ENCODE measurements at regions not wholly inside any gene's neighbourhood (a gene's known extent, or its start where the extent isn't known, plus 50 kb on each side); places are given as distances from the start of the nearest gene placed in this dataset.
A peak's percentile ranks its signal among the peaks of the same experiment; 100 is the strongest.

DNA sequence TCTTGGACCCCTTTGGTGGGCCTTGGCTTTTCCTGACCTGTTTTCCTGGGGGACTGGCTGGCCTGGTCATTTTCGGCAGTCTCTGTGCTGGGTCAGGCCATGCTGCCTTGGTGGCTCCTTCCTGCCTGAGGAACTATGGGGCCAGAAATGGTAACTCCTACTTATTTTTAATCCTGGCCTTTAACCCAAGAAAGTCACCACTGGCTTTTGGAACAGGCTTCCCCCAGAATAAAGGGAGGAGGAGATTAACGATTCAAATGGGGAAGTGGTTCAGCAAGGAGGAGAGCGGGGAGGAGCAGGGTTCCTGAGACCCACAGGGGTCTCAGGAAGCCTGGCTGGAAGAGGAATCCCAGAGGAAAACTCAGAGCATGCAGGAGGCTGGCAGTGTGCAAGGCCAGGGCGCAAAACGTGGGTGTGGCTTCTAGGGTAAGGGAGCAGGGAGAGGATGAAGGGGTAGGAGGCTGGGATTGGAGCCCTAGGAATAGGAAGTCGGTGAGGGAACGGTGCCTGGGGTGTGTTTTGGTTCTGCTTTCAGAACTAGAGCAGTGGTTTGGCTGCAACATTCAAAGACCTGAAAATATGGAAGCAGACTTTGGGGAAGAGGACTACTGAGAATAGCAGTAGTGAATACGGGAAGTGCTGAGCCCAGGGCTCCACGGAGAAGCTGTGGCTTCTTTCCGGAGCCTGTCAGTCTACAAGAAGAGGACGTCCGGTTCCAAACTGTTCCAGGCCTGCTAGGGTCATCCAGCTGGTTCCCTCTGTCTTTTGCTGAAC, 271.1 kb upstream of the KLF4 start:
- H3K9ac ChIP-seq (ENCODE audit: low read depth, low read length): no peak overlapping the region
- no peaks in the 10 kb centered on the region for H3K4me1 ChIP-seq (ENCODE audit: control insufficient read depth, insufficient read depth, low read length)
- H3K4me3 ChIP-seq (ENCODE audit: low read depth, low read length): no peak overlapping the region
- H3K27ac ChIP-seq (ENCODE audit: low read depth, low read length): no peak overlapping the region
- H3K36me3 ChIP-seq (ENCODE audit: control insufficient read depth, insufficient read depth, low read length): no peaks in the 10 kb centered on the region
- no peaks in the 10 kb centered on the region for H3K27me3 ChIP-seq (ENCODE audit: control insufficient read depth, insufficient read depth, low read length)
- no peaks in the 10 kb centered on the region for H3K9me3 ChIP-seq (ENCODE audit: control insufficient read depth, insufficient read depth, low read length)

DNA sequence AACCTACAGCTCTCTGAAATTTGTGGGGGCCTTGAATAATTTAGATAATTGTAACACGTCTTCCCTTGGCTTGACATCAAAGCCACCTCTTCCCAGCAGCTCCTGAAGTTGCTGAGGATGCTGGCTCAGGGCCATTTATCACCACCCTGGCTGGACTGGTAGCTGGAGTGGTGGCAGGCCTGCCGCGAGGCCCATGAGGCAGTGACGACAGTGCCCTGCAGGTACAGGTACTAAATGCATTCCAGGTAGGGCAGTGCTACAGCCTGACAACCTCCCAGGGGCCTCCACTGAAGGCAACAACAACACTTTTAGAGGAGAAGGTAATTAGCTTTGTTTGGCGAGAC, 270.2 kb upstream of the KLF4 start:
- no peaks in the 10 kb centered on the region for H3K9me3 ChIP-seq (ENCODE audit: control insufficient read depth, insufficient read depth, low read length)
- H3K36me3 ChIP-seq (ENCODE audit: control insufficient read depth, insufficient read depth, low read length): no peaks in the 10 kb centered on the region
- no peaks in the 10 kb centered on the region for H3K27me3 ChIP-seq (ENCODE audit: control insufficient read depth, insufficient read depth, low read length)
- H3K27ac ChIP-seq (ENCODE audit: low read depth, low read length): no peak overlapping the region
- no peak overlapping the region for H3K9ac ChIP-seq (ENCODE audit: low read depth, low read length)
- no peak overlapping the region for H3K4me3 ChIP-seq (ENCODE audit: low read depth, low read length)
- no peaks in the 10 kb centered on the region for H3K4me1 ChIP-seq (ENCODE audit: control insufficient read depth, insufficient read depth, low read length)

DNA sequence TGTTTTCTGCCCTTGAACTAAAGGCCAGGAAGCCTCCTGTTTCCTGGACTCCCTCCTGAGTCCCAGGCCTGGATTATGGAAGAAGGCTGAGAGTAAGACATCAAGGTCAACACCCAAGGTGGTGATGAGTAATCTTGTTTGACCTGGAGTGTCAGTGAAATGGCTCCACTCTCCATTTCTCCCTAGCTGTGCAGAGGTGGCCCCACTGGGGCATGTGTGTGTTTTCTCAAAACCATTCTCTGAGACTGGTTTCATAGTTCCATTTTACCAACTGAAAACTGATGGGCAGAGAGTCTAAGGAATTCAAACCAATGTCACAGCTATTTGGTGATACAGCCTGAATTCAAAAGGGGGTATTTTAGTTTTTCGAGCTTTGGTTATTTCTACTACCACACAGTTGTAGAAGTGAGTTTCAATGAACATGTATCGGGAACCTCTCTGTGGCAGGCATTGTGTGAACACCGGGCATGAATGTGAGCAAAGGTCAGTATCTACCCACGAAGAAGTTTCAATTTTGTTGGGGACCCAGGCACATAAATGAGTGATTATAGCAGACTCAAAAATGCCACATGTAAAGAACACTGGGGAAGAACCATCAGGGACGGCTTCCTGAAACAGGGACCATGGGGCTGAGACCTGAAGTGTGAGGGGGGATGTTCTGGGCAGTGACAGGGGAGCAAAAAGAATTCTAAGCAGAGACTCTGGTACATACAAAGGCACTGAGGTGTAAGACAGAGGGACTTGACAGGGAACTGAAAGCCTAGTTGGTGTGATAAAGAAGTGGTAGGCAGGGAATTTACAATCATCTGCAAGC, 269.6 kb upstream of the KLF4 start:
- H3K9ac ChIP-seq (ENCODE audit: low read depth, low read length): no peak overlapping the region
- H3K9me3 ChIP-seq (ENCODE audit: control insufficient read depth, insufficient read depth, low read length): no peaks in the 10 kb centered on the region
- H3K27ac ChIP-seq (ENCODE audit: low read depth, low read length): no peak overlapping the region
- no peak overlapping the region for H3K4me3 ChIP-seq (ENCODE audit: low read depth, low read length)
- no peaks in the 10 kb centered on the region for H3K4me1 ChIP-seq (ENCODE audit: control insufficient read depth, insufficient read depth, low read length)
- H3K36me3 ChIP-seq (ENCODE audit: control insufficient read depth, insufficient read depth, low read length): no peaks in the 10 kb centered on the region
- H3K27me3 ChIP-seq (ENCODE audit: control insufficient read depth, insufficient read depth, low read length): no peaks in the 10 kb centered on the region

DNA sequence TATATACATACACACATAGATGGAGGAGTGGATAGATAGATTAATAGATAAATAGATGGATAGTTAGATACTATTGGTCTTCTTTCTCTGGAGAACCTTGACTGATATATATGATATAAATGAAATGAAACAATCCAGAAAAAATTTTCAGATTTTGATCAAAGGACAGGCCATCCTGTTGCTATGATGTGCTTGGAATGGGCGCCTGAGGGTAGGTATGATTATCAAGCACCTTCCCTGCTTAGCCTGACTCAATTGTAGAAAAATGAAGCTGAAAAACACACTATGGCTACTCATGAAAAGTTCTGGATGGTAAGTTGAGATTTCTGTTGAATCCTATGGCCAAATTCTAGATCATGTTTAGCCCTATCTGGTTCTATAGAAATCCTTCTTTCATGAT, 266.5 kb upstream of the KLF4 start:
- no peak overlapping the region for H3K27ac ChIP-seq (ENCODE audit: low read depth, low read length)
- peaks cover 10% of the 10 kb centered on the region; the same call in 1 of the 2 replicates for H3K4me1 ChIP-seq (ENCODE audit: control insufficient read depth, insufficient read depth, low read length)
- H3K9me3 ChIP-seq (ENCODE audit: control insufficient read depth, insufficient read depth, low read length): no peaks in the 10 kb centered on the region

DNA sequence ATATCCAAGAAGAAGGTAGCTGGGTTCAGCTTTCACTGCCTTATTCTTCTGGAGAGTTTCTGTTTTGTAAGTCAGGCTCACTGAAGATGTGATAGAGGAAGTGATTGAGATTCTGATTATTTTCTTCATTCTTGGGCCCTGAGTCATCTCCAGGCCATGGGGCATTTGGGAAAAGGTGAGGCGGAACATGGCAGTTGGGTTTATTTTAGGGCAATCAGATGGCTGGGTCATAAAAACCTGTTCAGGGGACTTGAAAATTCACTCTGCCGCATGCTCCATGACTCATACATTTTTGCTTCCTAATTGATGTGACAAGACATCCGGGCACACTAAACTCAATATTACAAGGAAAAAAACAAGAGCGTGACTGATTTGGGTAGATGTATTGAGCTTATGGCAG, 265.7 kb upstream of the KLF4 start:
- H3K4me1 ChIP-seq (ENCODE audit: control insufficient read depth, insufficient read depth, low read length): peaks cover 15% of the 10 kb centered on the region
- H3K9ac ChIP-seq (ENCODE audit: low read depth, low read length): no peak overlapping the region
- no peaks in the 10 kb centered on the region for H3K36me3 ChIP-seq (ENCODE audit: control insufficient read depth, insufficient read depth, low read length)
- H3K27me3 ChIP-seq (ENCODE audit: control insufficient read depth, insufficient read depth, low read length): no peaks in the 10 kb centered on the region
- no peak overlapping the region for H3K4me3 ChIP-seq (ENCODE audit: low read depth, low read length)
- no peaks in the 10 kb centered on the region for H3K9me3 ChIP-seq (ENCODE audit: control insufficient read depth, insufficient read depth, low read length)
- H3K27ac ChIP-seq (ENCODE audit: low read depth, low read length): no peak overlapping the region

More for the DNA sequence above, 266.5 kb upstream of the KLF4 start:
- Histone ChIP-seq H3K4me3 (ENCODE audit: low read depth, low read length) (no peak overlapping the region), H3K27me3 (ENCODE audit: control insufficient read depth, insufficient read depth, low read length) (no peaks in the 10 kb centered on the region), H3K9ac (ENCODE audit: low read depth, low read length) (no peak overlapping the region), H3K36me3 (ENCODE audit: control insufficient read depth, insufficient read depth, low read length) (no peaks in the 10 kb centered on the region)

DNA sequence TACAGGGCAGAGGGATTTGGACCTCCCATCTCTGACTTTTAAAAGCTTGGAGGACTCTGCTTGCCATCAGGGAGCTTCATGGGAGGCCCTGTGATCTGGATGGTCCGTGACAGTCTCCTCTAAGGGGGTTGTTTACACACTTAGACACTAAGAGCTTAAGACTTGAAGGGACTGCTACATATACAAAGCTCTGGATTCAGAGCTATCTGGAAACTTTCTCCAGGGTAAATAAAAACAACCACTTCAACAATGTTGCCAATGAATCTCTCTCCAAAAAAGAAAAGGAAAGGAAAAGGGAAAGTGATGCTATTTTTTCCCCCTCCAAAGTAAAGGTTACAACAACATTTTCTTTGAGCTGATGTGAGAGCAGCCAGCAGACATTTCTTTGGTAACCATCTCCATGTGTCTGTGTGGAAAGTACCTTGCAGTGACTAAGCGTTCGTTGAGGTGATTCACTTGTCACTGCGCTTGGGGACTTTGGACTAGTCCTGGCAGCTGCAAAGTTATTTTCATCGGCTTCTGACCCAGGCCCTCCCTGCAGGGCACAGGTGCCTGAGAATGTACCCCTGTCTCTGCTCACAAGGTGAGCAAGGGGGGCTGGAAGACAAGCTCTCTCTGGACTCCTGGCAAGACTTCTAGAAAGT, 262.1 kb upstream of the KLF4 start:
- Histone ChIP-seq H3K27ac (ENCODE audit: low read depth, low read length) (no peak overlapping the region), H3K9me3 (ENCODE audit: control insufficient read depth, insufficient read depth, low read length) (no peaks in the 10 kb centered on the region), H3K9ac (ENCODE audit: low read depth, low read length) (no peak overlapping the region), H3K36me3 (ENCODE audit: control insufficient read depth, insufficient read depth, low read length) (no peaks in the 10 kb centered on the region), H3K4me1 (ENCODE audit: control insufficient read depth, insufficient read depth, low read length) (peaks cover 26% of the 10 kb centered on the region), H3K27me3 (ENCODE audit: control insufficient read depth, insufficient read depth, low read length) (no peaks in the 10 kb centered on the region), H3K4me3 (ENCODE audit: low read depth, low read length) (no peak overlapping the region)

DNA sequence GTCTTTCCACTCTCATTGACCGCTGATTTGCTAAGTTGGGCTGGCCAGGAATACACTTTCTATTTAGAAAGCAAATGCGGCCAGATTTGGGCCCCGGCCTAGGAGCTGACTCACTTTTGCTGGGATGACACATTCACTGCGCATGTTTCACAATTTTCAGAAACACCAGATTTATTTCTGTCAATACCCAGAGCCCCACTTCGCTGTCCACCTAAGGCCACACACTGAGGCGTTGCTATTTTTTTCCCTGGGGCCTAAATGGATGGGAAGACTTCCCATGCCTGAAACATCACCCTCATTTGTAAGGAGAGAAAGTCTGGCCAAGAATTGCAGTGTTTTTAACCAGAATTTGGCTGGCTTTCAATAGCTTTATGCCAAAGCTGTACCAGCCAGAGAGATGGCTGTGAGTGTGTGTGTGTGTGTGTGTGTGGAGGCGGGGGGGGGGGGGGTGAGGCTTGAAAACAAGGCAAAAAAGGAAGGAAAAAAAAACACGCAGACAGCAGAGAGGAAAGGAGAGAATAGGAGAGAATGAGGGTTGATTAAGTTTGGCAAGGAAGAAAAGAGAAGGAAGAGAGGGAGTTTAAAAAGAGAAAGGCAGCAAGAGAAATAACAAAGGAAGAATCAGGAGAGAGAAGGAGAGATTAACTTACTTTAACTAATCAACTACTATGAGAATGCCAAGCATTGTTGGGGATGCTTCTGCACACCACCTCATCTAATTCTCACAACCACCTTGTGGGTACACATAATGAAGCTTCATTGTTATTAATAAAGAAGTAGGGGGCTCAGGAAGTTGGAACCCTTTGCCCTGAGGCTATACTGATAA, 261.4 kb upstream of the KLF4 start:
- Histone ChIP-seq H3K27ac (ENCODE audit: low read depth, low read length) (no peak overlapping the region), H3K27me3 (ENCODE audit: control insufficient read depth, insufficient read depth, low read length) (no peaks in the 10 kb centered on the region), H3K36me3 (ENCODE audit: control insufficient read depth, insufficient read depth, low read length) (no peaks in the 10 kb centered on the region), H3K9me3 (ENCODE audit: control insufficient read depth, insufficient read depth, low read length) (no peaks in the 10 kb centered on the region), H3K9ac (ENCODE audit: low read depth, low read length) (peak overlapping the region; percentile 41), H3K4me1 (ENCODE audit: control insufficient read depth, insufficient read depth, low read length) (peaks cover 26% of the 10 kb centered on the region), H3K4me3 (ENCODE audit: low read depth, low read length) (no peak overlapping the region)

DNA sequence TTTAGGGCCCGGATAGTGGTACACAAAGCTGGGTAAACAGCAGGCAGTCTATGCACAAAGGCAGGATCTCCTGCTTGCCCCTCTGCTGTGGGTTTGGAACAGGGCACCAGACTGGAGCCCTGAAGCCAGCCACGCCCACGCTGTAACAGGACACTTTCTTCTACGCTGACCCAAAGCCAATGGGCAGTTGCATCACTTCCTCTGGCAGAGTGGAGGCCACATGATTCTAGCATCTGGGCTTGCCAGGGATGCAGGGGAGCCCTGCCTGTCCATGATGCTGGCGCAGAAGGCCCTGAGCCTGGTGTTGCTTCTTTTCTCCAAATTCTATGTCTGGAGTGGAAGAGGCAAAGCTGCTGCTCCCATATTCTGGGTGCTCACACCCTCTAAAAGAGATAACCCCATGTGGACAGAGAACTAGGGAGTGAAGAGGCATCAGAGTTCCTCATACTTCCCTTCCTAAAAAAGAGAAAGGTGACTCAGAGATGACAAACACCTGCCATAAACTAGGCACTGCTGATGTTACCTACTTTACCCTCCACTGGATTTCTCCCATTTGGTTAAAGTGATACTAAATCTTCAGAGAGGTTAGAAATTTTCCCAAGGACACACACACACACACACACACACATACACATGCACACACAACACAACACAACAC, 260.3 kb upstream of the KLF4 start:
- Histone ChIP-seq H3K27ac (ENCODE audit: low read depth, low read length) (no peak overlapping the region), H3K4me3 (ENCODE audit: low read depth, low read length) (no peak overlapping the region), H3K36me3 (ENCODE audit: control insufficient read depth, insufficient read depth, low read length) (no peaks in the 10 kb centered on the region), H3K27me3 (ENCODE audit: control insufficient read depth, insufficient read depth, low read length) (no peaks in the 10 kb centered on the region), H3K9me3 (ENCODE audit: control insufficient read depth, insufficient read depth, low read length) (no peaks in the 10 kb centered on the region), H3K4me1 (ENCODE audit: control insufficient read depth, insufficient read depth, low read length) (peaks cover 26% of the 10 kb centered on the region), H3K9ac (ENCODE audit: low read depth, low read length) (peak overlapping the region; percentile 28; the same call in 1 of the 2 replicates)

DNA sequence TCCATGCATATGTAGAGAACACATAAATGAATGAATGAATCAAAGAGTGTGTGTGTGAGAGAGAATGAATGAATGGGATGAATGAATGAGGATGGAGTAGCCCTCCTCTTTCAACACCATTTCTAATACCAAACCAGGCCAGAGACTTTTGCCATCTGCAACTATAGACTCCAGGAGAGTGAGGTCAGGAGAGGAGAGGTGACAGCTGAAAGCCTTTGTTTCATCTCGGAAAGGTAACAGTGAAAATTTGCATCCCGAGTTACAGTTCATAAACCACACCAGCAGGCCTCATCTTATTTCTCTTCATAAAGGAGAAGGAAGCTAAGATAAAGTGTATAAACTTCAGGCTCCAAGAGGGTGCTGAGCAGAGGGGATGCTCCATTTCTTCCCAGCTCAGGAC, 255.3 kb upstream of the KLF4 start:
- no peaks in the 10 kb centered on the region for H3K36me3 ChIP-seq (ENCODE audit: control insufficient read depth, insufficient read depth, low read length)
- no peaks in the 10 kb centered on the region for H3K27me3 ChIP-seq (ENCODE audit: control insufficient read depth, insufficient read depth, low read length)
- H3K4me3 ChIP-seq (ENCODE audit: low read depth, low read length): no peak overlapping the region
- H3K4me1 ChIP-seq (ENCODE audit: control insufficient read depth, insufficient read depth, low read length): peaks cover 7% of the 10 kb centered on the region
- no peak overlapping the region for H3K9ac ChIP-seq (ENCODE audit: low read depth, low read length)
- no peak overlapping the region for H3K27ac ChIP-seq (ENCODE audit: low read depth, low read length)
- no peaks in the 10 kb centered on the region for H3K9me3 ChIP-seq (ENCODE audit: control insufficient read depth, insufficient read depth, low read length)

DNA sequence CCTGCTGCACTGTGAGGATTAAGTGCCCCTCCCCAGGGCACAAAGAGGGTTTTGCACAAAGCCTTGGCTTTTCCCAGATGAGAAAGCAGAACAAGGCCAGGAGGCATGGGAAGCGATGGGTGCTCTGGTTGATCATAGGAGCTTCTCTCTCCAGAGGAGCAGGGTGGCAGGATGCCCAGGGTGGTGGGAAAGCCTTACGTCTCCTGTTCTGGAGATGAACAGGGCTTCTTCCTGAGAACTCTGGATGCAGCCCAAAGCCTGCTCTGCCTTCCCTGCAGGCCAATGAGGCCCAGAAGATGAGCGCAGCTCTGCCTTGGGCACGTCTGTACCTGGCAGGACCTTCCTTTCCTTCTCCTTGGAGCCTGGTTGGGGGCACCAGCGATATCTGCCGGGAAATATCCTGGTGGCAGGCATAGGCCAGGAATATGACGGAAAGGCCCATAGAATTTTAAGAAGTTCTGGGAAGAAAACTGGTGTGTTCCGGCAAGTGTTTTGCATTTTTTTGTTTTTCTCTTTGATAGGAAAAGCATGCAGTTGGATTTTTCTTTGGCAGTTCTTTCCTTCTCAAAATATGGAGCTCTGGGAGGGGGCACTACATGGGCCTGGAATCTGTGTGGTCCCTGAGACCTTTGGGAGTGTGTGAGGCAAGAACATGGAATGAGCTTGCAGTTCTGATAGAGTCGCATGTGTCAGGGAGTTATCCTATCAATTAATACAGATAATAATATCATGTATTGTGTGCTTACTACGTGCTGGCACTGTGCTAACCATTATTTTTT, 253.2 kb upstream of the KLF4 start:
- H3K4me1 ChIP-seq (ENCODE audit: control insufficient read depth, insufficient read depth, low read length): no peaks in the 10 kb centered on the region
- no peak overlapping the region for H3K27ac ChIP-seq (ENCODE audit: low read depth, low read length)
- no peaks in the 10 kb centered on the region for H3K36me3 ChIP-seq (ENCODE audit: control insufficient read depth, insufficient read depth, low read length)
- no peaks in the 10 kb centered on the region for H3K9me3 ChIP-seq (ENCODE audit: control insufficient read depth, insufficient read depth, low read length)
- H3K4me3 ChIP-seq (ENCODE audit: low read depth, low read length): no peak overlapping the region
- H3K9ac ChIP-seq (ENCODE audit: low read depth, low read length): no peak overlapping the region
- H3K27me3 ChIP-seq (ENCODE audit: control insufficient read depth, insufficient read depth, low read length): no peaks in the 10 kb centered on the region

All from HUES48 (cell line).